H9 (cell line): ENCODE measurements at regions not wholly inside any gene's neighbourhood (a gene's known extent, or its start where the extent isn't known, plus 50 kb on each side); places are given as distances from the start of the nearest gene placed in this dataset.

Experiments used
- DNase-seq: peaks from one replicate; pipeline ENCODE4 v3.0.0-alpha.2; 2017
- H2AFZ ChIP-seq: one replicate; pipeline ENCODE4 v1.6.1; 2013; ENCODE audit warnings: mild to moderate bottlenecking, low read length, control low read depth, moderate library complexity
- H2AK5ac ChIP-seq: 2 replicates; pipeline ENCODE4 v1.6.1; 2013; ENCODE audit warnings: low read length, control low read depth, mixed read lengths; ENCODE audit not compliant: insufficient read length
- H2BK120ac ChIP-seq: one replicate; pipeline ENCODE4 v1.6.1; 2013; ENCODE audit warnings: low read depth, mild to moderate bottlenecking, low read length, control low read depth, inconsistent platforms; ENCODE audit not compliant: poor library complexity, severe bottlenecking
- H2BK12ac ChIP-seq: 2 replicates; pipeline ENCODE4 v1.6.1; 2013; ENCODE audit warnings: low read length, control low read depth, mixed read lengths, low read depth; ENCODE audit not compliant: insufficient read length
- H2BK15ac ChIP-seq: 2 replicates; pipeline ENCODE4 v1.6.1; 2013; ENCODE audit warnings: low read depth, low read length, control low read depth
- H2BK20ac ChIP-seq: one replicate; pipeline ENCODE4 v1.6.1; 2013; ENCODE audit warnings: low read depth, mild to moderate bottlenecking, low read length, control low read depth, inconsistent platforms; ENCODE audit not compliant: poor library complexity, severe bottlenecking
- H2BK5ac ChIP-seq: 2 replicates; pipeline ENCODE4 v1.6.1; 2013; ENCODE audit warnings: low read length, control low read depth, mixed read lengths; ENCODE audit not compliant: insufficient read length
- H3K14ac ChIP-seq: 2 replicates; pipeline ENCODE4 v1.6.1; 2013; ENCODE audit warnings: low read length, control low read depth; ENCODE audit not compliant: insufficient read depth
- H3K18ac ChIP-seq: 2 replicates; pipeline ENCODE4 v1.6.1; 2013; ENCODE audit warnings: low read depth, mild to moderate bottlenecking, mixed read lengths, low read length, control low read depth; ENCODE audit not compliant: insufficient read length
- H3K23ac ChIP-seq: 2 replicates; pipeline ENCODE4 v1.6.1; 2013; ENCODE audit warnings: low read length, control low read depth, mixed read lengths, low read depth; ENCODE audit not compliant: insufficient read length
- H3K23me2 ChIP-seq: 2 replicates; pipeline ENCODE4 v1.6.1; 2013; ENCODE audit warnings: low read depth, mild to moderate bottlenecking, mixed read lengths, low read length, control low read depth; ENCODE audit not compliant: insufficient read length, poor library complexity, severe bottlenecking
- H3K27ac ChIP-seq: 2 replicates; pipeline ENCODE4 v1.5.1; 2013; ENCODE audit warnings: low read length, control low read depth, mixed read lengths, low read depth; ENCODE audit not compliant: insufficient read length
- H3K27me3 ChIP-seq: 2 replicates; pipeline ENCODE4 v1.6.1; 2013; ENCODE audit warnings: low read length, control low read depth, inconsistent platforms; ENCODE audit not compliant: insufficient read depth
- H3K4ac ChIP-seq: 2 replicates; pipeline ENCODE4 v1.6.1; 2013; ENCODE audit warnings: low read depth, mild to moderate bottlenecking, control low read depth, inconsistent platforms, low read length, moderate library complexity
- H3K4me1 ChIP-seq: 2 replicates; pipeline ENCODE4 v1.6.1; 2013; ENCODE audit warnings: low read length, control low read depth, inconsistent platforms; ENCODE audit not compliant: insufficient read depth
- H3K4me2 ChIP-seq: 2 replicates; pipeline ENCODE4 v1.6.1; 2013; ENCODE audit warnings: low read length, control low read depth, mixed read lengths; ENCODE audit not compliant: insufficient read length, insufficient read depth
- H3K56ac ChIP-seq: 2 replicates; pipeline ENCODE4 v1.6.1; 2013; ENCODE audit warnings: low read depth, mild to moderate bottlenecking, mixed read lengths, low read length, control low read depth; ENCODE audit not compliant: insufficient read length
- H3K79me1 ChIP-seq: 2 replicates; pipeline ENCODE4 v1.6.1; 2013; ENCODE audit warnings: low read depth, mild to moderate bottlenecking, moderate library complexity, low read length, control low read depth, inconsistent platforms; ENCODE audit not compliant: insufficient read depth, poor library complexity, severe bottlenecking
- H3K79me2 ChIP-seq: 2 replicates; pipeline ENCODE4 v1.6.1; 2013; ENCODE audit warnings: low read length, control low read depth, inconsistent platforms; ENCODE audit not compliant: insufficient read depth
- H3K9ac ChIP-seq: 2 replicates; pipeline ENCODE4 v1.6.1; 2013; ENCODE audit warnings: low read length, control low read depth, mixed read lengths; ENCODE audit not compliant: insufficient read length; ENCODE audit errors: extremely low read depth
- H3K9me3 ChIP-seq: one replicate; pipeline ENCODE4 v1.6.1; 2013; ENCODE audit warnings: low read depth, low read length, inconsistent platforms; ENCODE audit not compliant: control insufficient read depth
- H3T11ph ChIP-seq: one replicate; pipeline ENCODE4 v1.6.1; 2013; ENCODE audit warnings: mild to moderate bottlenecking, low read length, control low read depth, inconsistent platforms
- H4K20me1 ChIP-seq: one replicate; pipeline ENCODE4 v1.6.1; 2013; ENCODE audit not compliant: control insufficient read depth, insufficient read length, insufficient read depth
- H4K5ac ChIP-seq: 2 replicates; pipeline ENCODE4 v1.6.1; 2013; ENCODE audit warnings: low read depth, mild to moderate bottlenecking, mixed read lengths, low read length, control low read depth; ENCODE audit not compliant: insufficient read length
- H4K8ac ChIP-seq: replicated peaks from 2 replicates; pipeline ENCODE4 v1.6.1; 2013; ENCODE audit warnings: low read length, control low read depth, mixed read lengths, low read depth; ENCODE audit not compliant: insufficient read length
- H4K91ac ChIP-seq: 2 replicates; pipeline ENCODE4 v1.6.1; 2013; ENCODE audit warnings: low read depth, mild to moderate bottlenecking, moderate library complexity, mixed read lengths, low read length, control low read depth; ENCODE audit not compliant: insufficient read length
- H3K27ac Mint-ChIP-seq, 3 experiments: 2 replicates in 2 of 3; 3 replicates in 1 of 3; pipeline ENCODE4 v1.8.0; 2020 to 2021; ENCODE audit warnings: mixed read lengths in 3 of 3, mild to moderate bottlenecking in 1 of 3, moderate library complexity in 1 of 3
- H3K27me3 Mint-ChIP-seq: 2 replicates; pipeline ENCODE4 v1.8.0; 2021; ENCODE audit warnings: low read depth, mild to moderate bottlenecking, moderate library complexity, mixed read lengths
- H3K36me3 Mint-ChIP-seq, 3 experiments: 2 replicates in 2 of 3; 3 replicates in 1 of 3; pipeline ENCODE4 v1.8.0; 2020 to 2021; ENCODE audit warnings: low read depth in 3 of 3, mixed read lengths in 3 of 3; ENCODE audit not compliant: insufficient read depth in 1 of 3
- H3K4me1 Mint-ChIP-seq, 2 experiments: 2 replicates each; pipeline ENCODE4 v1.8.0; 2020; ENCODE audit warnings: mixed read lengths in 2 of 2
- H3K4me3 Mint-ChIP-seq, 2 experiments: 2 replicates in 1 of 2; 3 replicates in 1 of 2; pipeline ENCODE4 v1.8.0; 2020 to 2021; ENCODE audit warnings: mild to moderate bottlenecking in 2 of 2, mixed read lengths in 2 of 2, moderate library complexity in 1 of 2
- H3K9me3 Mint-ChIP-seq, 2 experiments: 2 replicates in 1 of 2; 3 replicates in 1 of 2; pipeline ENCODE4 v1.8.0; 2020; ENCODE audit warnings: mild to moderate bottlenecking in 2 of 2, mixed read lengths in 2 of 2, moderate library complexity in 1 of 2
- WGBS: extraction: QIAGEN DNeasy Blood & Tissue Kit; methylation state at CpG from one replicate; pipeline ENCODE4 v1.1.7; 2013; ENCODE audit warnings: missing lambda C conversion rate, low lambda C conversion rate, mixed read lengths; ENCODE audit not compliant: insufficient read length; ENCODE audit errors: extremely low coverage; 5-methylcytosine and 5-hydroxymethylcytosine counted together
- TF ChIP-seq, protein P1 (sequence below): fragments of 200-600 bp; sonication (generic); conservative IDR thresholded peaks from 3 replicates; pipeline ENCODE4 v1.8.0; 2021; ENCODE audit warnings: antibody characterized with exemption, mild to moderate bottlenecking

- Histone ChIP-seq H3K79me1 (no peaks in the 10 kb centered on the region), H2BK120ac (no peak overlapping the region), H2BK12ac (no peak overlapping the region), H2BK20ac (no peak overlapping the region), H3K4ac (no peak overlapping the region), H3T11ph (no peak overlapping the region), H3K56ac (no peak overlapping the region), H3K4me2 (no peak overlapping the region), H3K4me1 (no peaks in the 10 kb centered on the region), H3K9ac (no peak overlapping the region), H3K27ac (no peak overlapping the region), H3K9me3 (peaks cover 10% of the 10 kb centered on the region), H2AFZ (no peak overlapping the region), H3K23ac (no peak overlapping the region), H3K23me2 (no peaks in the 10 kb centered on the region), H3K79me2 (no peaks in the 10 kb centered on the region), H2BK5ac (no peak overlapping the region), H4K8ac (no peak overlapping the region), H2BK15ac (no peak overlapping the region), H4K91ac (no peak overlapping the region), H3K27me3 (no peaks in the 10 kb centered on the region), H3K14ac (no peak overlapping the region), H4K20me1 (no peaks in the 10 kb centered on the region), H2AK5ac (no peak overlapping the region), H3K18ac (no peak overlapping the region), H4K5ac (no peak overlapping the region)
- Mint-ChIP-seq H3K36me3 (peaks cover 0 to 6% (median 3%) of the 10 kb centered on the region in 3 experiments; a peak in 4 of 7 replicates), H3K4me1 (no peaks in the 10 kb centered on the region), H3K9me3 (peaks cover 27 to 29% of the 10 kb centered on the region in 2 experiments), H3K4me3 (no peak overlapping the region), H3K27me3 (peaks cover 8% of the 10 kb centered on the region), H3K27ac (no peak overlapping the region)
- no peak for DNase-seq
- WGBS: no CpG with 5 or more reads among the region's 8 CpGs
- TF ChIP-seq, protein P1, sequence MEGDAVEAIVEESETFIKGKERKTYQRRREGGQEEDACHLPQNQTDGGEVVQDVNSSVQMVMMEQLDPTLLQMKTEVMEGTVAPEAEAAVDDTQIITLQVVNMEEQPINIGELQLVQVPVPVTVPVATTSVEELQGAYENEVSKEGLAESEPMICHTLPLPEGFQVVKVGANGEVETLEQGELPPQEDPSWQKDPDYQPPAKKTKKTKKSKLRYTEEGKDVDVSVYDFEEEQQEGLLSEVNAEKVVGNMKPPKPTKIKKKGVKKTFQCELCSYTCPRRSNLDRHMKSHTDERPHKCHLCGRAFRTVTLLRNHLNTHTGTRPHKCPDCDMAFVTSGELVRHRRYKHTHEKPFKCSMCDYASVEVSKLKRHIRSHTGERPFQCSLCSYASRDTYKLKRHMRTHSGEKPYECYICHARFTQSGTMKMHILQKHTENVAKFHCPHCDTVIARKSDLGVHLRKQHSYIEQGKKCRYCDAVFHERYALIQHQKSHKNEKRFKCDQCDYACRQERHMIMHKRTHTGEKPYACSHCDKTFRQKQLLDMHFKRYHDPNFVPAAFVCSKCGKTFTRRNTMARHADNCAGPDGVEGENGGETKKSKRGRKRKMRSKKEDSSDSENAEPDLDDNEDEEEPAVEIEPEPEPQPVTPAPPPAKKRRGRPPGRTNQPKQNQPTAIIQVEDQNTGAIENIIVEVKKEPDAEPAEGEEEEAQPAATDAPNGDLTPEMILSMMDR: no peak
Measured at GRCh38 chr2:239853121-239853520, 172.0 kb downstream of the NDUFA10 start.
